Left ventricle myocardium inferior (tissue), 1 donor: ENCODE measurements at regions not wholly inside any gene's neighbourhood (a gene's known extent, or its start where the extent isn't known, plus 50 kb on each side); places are given as distances from the start of the nearest gene placed in this dataset.
A peak's percentile ranks its signal among the peaks of the same experiment; 100 is the strongest.

ENCODE experiments used
- DNase-seq: peaks from one replicate; pipeline ENCODE4 v3.0.0-alpha.2; 2020
- H3K27ac ChIP-seq: fragments of 200-600 bp; replicated peaks from 2 replicates; pipeline ENCODE4 v1.8.0; 2021
- H3K27me3 ChIP-seq: fragments of 200-600 bp; 2 replicates; pipeline ENCODE4 v1.8.0; 2021; ENCODE audit warnings: low read depth
- H3K36me3 ChIP-seq: fragments of 200-600 bp; 2 replicates; pipeline ENCODE4 v1.8.0; 2021
- H3K4me1 ChIP-seq: fragments of 200-600 bp; 2 replicates; pipeline ENCODE4 v1.8.0; 2021
- H3K4me3 ChIP-seq: fragments of 200-600 bp; 2 replicates; pipeline ENCODE4 v1.8.0; 2021; ENCODE audit warnings: mild to moderate bottlenecking, moderate library complexity
- H3K9me3 ChIP-seq: fragments of 200-600 bp; replicated peaks from 2 replicates; pipeline ENCODE4 v1.8.0; 2021
- CTCF ChIP-seq: fragments of 200-600 bp; IDR thresholded peaks from 2 replicates; pipeline ENCODE4 v1.8.0; 2021; ENCODE audit warnings: antibody characterized with exemption, mild to moderate bottlenecking, borderline replicate concordance
- intact Hi-C: fragments of 100-400 bp; cut with micrococcal nuclease; formaldehyde crosslinking; loops from one replicate; pipeline ENCODE4 v1.11.0; 2022
- donor health status: DM: no; HTN: yes; CAD: no; lungs with severe emphysema.

- Histone ChIP-seq H3K36me3 (no peaks in the 10 kb centered on the region), H3K9me3 (peaks cover 21% of the 10 kb centered on the region), H3K27me3 (peaks cover 50% of the 10 kb centered on the region), H3K27ac (no peak overlapping the region), H3K4me1 (peaks cover 4% of the 10 kb centered on the region), H3K4me3 (no peak overlapping the region)
- intact Hi-C loops, result no loop called here
- peak; percentile 29 for DNase-seq
- no peak for TF ChIP-seq CTCF
Observed at GRCh38 chr12:116483959-116484750, 75.0 kb upstream of the MAP1LC3B2 start.

GRCh38 chr12:116484807-116485206, 74.4 kb upstream of the MAP1LC3B2 start:
- Histone ChIP-seq H3K27ac (no peak overlapping the region), H3K36me3 (no peaks in the 10 kb centered on the region), H3K9me3 (peaks cover 21% of the 10 kb centered on the region), H3K4me1 (peaks cover 4% of the 10 kb centered on the region), H3K27me3 (peaks cover 43% of the 10 kb centered on the region), H3K4me3 (no peak overlapping the region)
- intact Hi-C loops, result no loop called here
- no peak for DNase-seq
- TF ChIP-seq CTCF, result no peak

DNA sequence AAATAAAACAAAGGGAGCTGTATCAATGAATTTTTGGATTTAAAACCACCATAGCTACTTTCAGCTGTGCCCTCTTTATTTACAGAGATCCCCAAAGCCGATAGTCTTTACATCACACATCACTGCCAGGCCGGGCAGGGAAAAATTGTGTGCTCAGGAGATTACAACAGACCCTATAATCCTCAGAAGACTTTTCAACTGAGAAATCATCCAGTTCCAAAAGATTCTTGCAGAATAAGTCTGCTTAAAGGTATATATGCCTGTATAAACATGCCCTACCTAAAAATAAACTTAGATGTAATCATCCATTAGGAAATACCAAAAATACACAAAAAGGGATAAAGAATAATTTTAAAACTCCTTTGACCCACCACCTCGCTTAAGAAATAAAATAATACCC, 70.1 kb upstream of the MAP1LC3B2 start:
- TF ChIP-seq CTCF, result no peak
- no peak overlapping the region for H3K27ac ChIP-seq
- H3K36me3 ChIP-seq, result no peaks in the 10 kb centered on the region
- H3K4me3 ChIP-seq, result no peak overlapping the region
- no peak for DNase-seq
- H3K27me3 ChIP-seq, result peaks cover 1% of the 10 kb centered on the region
- H3K4me1 ChIP-seq, result peaks cover 4% of the 10 kb centered on the region
- intact Hi-C loops, result no loop called here
- H3K9me3 ChIP-seq, result peaks cover 21% of the 10 kb centered on the region

DNA sequence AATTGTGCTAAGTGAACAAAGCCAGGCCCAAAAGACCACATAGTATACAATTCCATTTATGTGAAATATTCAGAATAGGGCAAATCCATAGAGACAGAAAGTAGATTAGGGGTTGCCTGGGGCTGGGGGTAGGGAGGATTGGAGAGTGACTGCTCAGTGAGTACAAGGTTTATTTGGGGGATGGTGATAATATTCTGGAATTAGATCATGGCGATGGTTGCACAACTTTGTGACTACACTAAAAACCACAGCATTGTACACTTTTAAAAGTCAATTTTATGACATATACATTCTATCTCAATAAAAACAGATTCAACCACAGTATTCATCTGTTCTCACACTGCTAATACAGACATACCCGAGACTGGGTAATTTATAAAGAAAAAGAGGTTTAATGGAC, 68.7 kb upstream of the MAP1LC3B2 start:
- no peaks in the 10 kb centered on the region for H3K4me1 ChIP-seq
- TF ChIP-seq CTCF, result no peak
- peaks cover 26% of the 10 kb centered on the region for H3K9me3 ChIP-seq
- intact Hi-C loops, result no loop called here
- H3K27ac ChIP-seq, result no peak overlapping the region
- no peak overlapping the region for H3K4me3 ChIP-seq
- no peak for DNase-seq
- H3K36me3 ChIP-seq, result no peaks in the 10 kb centered on the region
- H3K27me3 ChIP-seq, result no peaks in the 10 kb centered on the region

DNA sequence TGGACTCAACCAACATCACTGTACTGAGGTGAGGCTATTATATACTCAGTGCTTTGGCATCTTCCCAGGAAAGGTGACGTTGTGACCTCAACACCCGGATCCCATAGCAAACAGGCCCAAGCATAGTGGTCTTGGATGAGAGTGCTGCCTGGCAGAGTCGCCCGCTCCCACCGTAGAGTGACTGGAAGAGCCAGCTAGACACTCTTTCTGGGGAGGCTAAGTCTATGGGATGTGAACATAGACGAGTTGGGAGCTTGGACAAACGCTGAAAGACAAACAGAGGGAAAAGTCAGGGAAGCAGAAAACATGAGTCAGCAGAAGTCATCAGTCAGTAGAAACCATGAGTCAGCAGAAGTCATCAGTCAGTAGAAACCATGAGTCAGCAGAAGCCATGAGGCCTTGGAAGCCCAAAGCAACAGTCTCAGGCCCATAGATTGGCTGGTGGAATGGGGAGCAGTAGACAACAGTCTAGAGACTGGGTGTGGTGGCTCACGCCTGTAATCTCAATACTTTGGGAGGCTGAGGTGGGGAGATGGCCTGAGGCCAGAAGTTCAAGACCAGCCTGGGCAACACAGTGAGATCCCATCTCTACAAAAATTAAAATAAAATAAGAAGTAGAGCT, 66.4 kb upstream of the MAP1LC3B2 start:
- DNase-seq, result no peak
- Histone ChIP-seq H3K27me3 (no peaks in the 10 kb centered on the region), H3K27ac (no peak overlapping the region), H3K9me3 (peaks cover 15% of the 10 kb centered on the region), H3K36me3 (no peaks in the 10 kb centered on the region), H3K4me3 (no peak overlapping the region), H3K4me1 (no peaks in the 10 kb centered on the region)
- TF ChIP-seq CTCF, result no peak
- intact Hi-C loops, result no loop called here
